GM12872 (cell line): ENCODE measurements at regions not wholly inside any gene's neighbourhood (a gene's known extent, or its start where the extent isn't known, plus 50 kb on each side); places are given as distances from the start of the nearest gene placed in this dataset.

ENCODE experiments used
- TF ChIP-seq, protein P1 (sequence below): IDR thresholded peaks from 3 replicates; pipeline ENCODE4 v1.5.1; 2011; ENCODE audit warnings: low read depth, mild to moderate bottlenecking, low read length, moderate library complexity; ENCODE audit not compliant: insufficient read depth

DNA sequence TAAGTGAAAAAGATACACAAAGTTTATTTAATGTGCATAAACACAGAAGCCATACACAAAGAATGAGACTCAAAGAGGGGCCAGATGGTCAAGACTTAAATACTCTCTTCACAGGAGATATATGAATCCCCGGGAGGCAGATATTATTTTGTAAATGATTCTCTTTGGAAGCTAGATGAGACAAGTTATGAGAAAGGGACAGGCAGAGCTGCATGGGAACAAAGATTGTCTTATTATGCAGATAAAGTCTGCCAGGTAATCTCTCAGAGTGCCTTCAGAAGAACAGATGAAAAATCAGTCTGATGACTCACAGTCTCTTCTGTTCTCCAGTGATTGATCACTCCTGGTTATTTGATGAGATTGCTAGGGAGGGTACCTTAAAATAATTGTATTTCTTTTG, 89.0 kb downstream of the NAF1 start:
- TF ChIP-seq, protein P1, sequence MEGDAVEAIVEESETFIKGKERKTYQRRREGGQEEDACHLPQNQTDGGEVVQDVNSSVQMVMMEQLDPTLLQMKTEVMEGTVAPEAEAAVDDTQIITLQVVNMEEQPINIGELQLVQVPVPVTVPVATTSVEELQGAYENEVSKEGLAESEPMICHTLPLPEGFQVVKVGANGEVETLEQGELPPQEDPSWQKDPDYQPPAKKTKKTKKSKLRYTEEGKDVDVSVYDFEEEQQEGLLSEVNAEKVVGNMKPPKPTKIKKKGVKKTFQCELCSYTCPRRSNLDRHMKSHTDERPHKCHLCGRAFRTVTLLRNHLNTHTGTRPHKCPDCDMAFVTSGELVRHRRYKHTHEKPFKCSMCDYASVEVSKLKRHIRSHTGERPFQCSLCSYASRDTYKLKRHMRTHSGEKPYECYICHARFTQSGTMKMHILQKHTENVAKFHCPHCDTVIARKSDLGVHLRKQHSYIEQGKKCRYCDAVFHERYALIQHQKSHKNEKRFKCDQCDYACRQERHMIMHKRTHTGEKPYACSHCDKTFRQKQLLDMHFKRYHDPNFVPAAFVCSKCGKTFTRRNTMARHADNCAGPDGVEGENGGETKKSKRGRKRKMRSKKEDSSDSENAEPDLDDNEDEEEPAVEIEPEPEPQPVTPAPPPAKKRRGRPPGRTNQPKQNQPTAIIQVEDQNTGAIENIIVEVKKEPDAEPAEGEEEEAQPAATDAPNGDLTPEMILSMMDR = no peak

DNA sequence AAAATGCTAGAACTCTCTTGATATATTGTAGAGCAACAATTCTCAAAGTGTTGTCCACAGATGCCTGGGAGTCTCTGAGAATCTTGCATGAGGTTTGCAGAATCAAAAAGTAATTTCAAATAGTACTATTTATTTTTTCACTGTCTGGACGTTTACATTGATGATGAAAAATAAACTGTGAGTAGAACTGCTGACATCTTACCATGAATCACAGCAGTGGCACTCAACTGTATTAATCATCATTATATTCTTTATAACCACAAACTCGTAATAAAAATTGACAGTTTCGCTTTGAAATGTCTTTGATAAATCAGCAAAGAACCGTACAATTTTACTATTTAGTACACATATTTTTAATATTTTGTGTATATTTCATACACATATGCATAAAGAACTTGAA, 94.5 kb downstream of the NAF1 start:
- TF ChIP-seq, protein P1 = no peak

DNA sequence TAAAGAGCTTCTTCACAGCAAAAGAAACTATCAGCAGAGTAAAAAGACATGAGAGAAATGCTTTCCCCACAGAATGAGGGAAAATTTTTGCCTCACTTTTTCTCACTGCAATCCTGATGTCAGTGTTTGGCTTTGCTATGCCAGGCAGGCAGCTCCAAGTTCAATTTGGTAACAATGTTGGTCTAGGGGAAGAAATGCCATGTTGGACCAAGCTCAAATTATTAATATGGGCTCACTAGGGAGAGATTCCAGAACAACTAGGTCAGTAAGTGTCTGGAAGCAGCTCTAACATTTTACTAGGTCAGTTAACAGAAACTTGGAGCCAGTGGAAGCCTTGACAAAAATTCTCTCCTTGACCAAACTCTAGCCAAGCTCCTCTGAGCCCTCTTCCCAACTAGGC, 95.4 kb downstream of the NAF1 start:
- TF ChIP-seq, protein P1 = no peak

- TF ChIP-seq, protein P1 = no peak
These were observed 96.7 kb downstream of the NAF1 start for GRCh38 chr4:163070023-163070422.

GRCh38 chr4:163063891-163064290, 102.8 kb downstream of the NAF1 start:
- TF ChIP-seq, protein P1 = no peak

DNA sequence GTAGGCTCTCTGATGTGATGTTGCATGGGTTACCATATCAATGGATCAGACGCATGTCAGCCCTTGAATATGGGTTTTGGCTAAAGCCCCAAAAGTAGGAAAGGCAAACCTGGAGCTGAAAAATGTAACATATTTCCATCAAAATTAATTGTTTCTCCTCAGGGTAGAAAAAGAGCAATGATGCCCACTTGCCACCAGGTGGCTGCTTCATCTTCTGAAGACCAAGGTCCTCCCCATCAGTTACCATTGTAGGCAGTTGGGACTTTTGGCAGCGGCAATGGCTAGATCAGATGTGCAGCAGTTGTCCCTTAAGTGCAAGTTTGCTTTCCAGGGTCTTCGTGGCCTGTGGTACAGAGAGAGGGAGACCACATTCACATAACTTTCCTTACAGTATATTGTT, 118.2 kb downstream of the NAF1 start:
- TF ChIP-seq, protein P1 = peak; percentile 69

- TF ChIP-seq, protein P1 = no peak
These were observed 124.4 kb downstream of the NAF1 start for GRCh38 chr4:163042306-163042705.

DNA sequence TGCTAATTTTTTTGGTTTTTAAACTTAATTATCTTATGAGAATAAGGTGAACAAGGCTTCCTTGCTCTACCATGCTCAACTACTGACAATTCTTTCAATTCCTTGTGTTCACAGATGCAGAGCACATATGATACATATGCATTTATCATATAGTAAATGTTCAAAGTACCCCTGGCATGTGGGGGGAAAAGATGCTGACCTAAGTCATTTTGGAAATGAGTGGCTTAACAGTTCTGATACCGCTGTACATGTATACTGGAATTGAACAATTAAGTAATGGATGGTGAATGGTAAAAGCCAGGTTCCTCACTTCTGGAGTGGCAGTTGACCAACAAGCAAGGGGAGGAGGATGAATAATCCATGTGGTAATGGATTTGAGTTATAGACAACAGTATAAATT, 149.6 kb downstream of the NAF1 start:
- TF ChIP-seq, protein P1 = no peak
